ENCODE measurements at regions not wholly inside any gene's neighbourhood (a gene's known extent, or its start where the extent isn't known, plus 50 kb on each side); places are given as distances from the start of the nearest gene placed in this dataset.

GRCh38 chr3:61340931-61341461, 89.7 kb upstream of the FHIT start:
- DNase-seq (ENCODE audit: extremely low read depth, low read depth), result no peak
- H3K4me3 ChIP-seq (replicated peaks; ENCODE audit: low read depth, low read length), result no peak overlapping the region
- no peak for TF ChIP-seq CTCF (IDR thresholded peaks at IDR 0.05; ENCODE audit: low read depth, low read length, missing control alignments)

GRCh38 chr3:61343543-61343942, 92.3 kb upstream of the FHIT start:
- DNase-seq (ENCODE audit: extremely low read depth, low read depth), result no peak
- no peak for TF ChIP-seq CTCF (IDR thresholded peaks at IDR 0.05; ENCODE audit: low read depth, low read length, missing control alignments)
- no peak overlapping the region for H3K4me3 ChIP-seq (replicated peaks; ENCODE audit: low read depth, low read length)

- DNase-seq (ENCODE audit: extremely low read depth, low read depth), result no peak
These were observed 93.8 kb upstream of the FHIT start for GRCh38 chr3:61345020-61345419.

GRCh38 chr3:61347981-61348380, 96.7 kb upstream of the FHIT start:
- DNase-seq (ENCODE audit: extremely low read depth, low read depth), result no peak
- no peak overlapping the region for H3K4me3 ChIP-seq (replicated peaks; ENCODE audit: low read depth, low read length)
- no peak for TF ChIP-seq CTCF (IDR thresholded peaks at IDR 0.05; ENCODE audit: low read depth, low read length, missing control alignments)

More at GRCh38 chr3:61345020-61345419, 93.8 kb upstream of the FHIT start:
- TF ChIP-seq CTCF (IDR thresholded peaks at IDR 0.05; ENCODE audit: low read depth, low read length, missing control alignments), result no peak
- H3K4me3 ChIP-seq (replicated peaks; ENCODE audit: low read depth, low read length), result no peak overlapping the region

- no peak for TF ChIP-seq CTCF (IDR thresholded peaks at IDR 0.05; ENCODE audit: low read depth, low read length, missing control alignments)
- DNase-seq (ENCODE audit: extremely low read depth, low read depth), result no peak
- H3K4me3 ChIP-seq (replicated peaks; ENCODE audit: low read depth, low read length), result no peak overlapping the region
These were observed 98.5 kb upstream of the FHIT start for GRCh38 chr3:61349717-61350116.

GRCh38 chr3:61350782-61351309, 99.6 kb upstream of the FHIT start:
- no peak overlapping the region for H3K4me3 ChIP-seq (replicated peaks; ENCODE audit: low read depth, low read length)
- DNase-seq (ENCODE audit: extremely low read depth, low read depth), result no peak
- no peak for TF ChIP-seq CTCF (IDR thresholded peaks at IDR 0.05; ENCODE audit: low read depth, low read length, missing control alignments)

GRCh38 chr3:61352306-61352705, 101.1 kb upstream of the FHIT start:
- TF ChIP-seq CTCF (IDR thresholded peaks at IDR 0.05; ENCODE audit: low read depth, low read length, missing control alignments), result no peak
- no peak for DNase-seq (ENCODE audit: extremely low read depth, low read depth)
- no peak overlapping the region for H3K4me3 ChIP-seq (replicated peaks; ENCODE audit: low read depth, low read length)

Measured in HFF-Myc (cell line).